GM18519 (cell line): ENCODE measurements at regions not wholly inside any gene's neighbourhood (a gene's known extent, or its start where the extent isn't known, plus 50 kb on each side); places are given as distances from the start of the nearest gene placed in this dataset.

ENCODE experiments used
- ATAC-seq: cut with Tn5 transposase; IDR thresholded peaks from one replicate; pipeline ENCODE4 v1.9.1; 2021; ENCODE audit warnings: mild to moderate bottlenecking, moderate library complexity; ENCODE audit not compliant: unreplicated experiment, low FRiP score

GRCh38 chr11:115557681-115558080, 53.5 kb upstream of the CADM1 start:
- ATAC-seq = no peak

- no peak for ATAC-seq
Observed at GRCh38 chr11:115556984-115557383, 52.8 kb upstream of the CADM1 start.

GRCh38 chr11:115555336-115556090, 51.3 kb upstream of the CADM1 start:
- no peak for ATAC-seq
